ENCODE measurements at regions not wholly inside any gene's neighbourhood (a gene's known extent, or its start where the extent isn't known, plus 50 kb on each side); places are given as distances from the start of the nearest gene placed in this dataset.

DNA sequence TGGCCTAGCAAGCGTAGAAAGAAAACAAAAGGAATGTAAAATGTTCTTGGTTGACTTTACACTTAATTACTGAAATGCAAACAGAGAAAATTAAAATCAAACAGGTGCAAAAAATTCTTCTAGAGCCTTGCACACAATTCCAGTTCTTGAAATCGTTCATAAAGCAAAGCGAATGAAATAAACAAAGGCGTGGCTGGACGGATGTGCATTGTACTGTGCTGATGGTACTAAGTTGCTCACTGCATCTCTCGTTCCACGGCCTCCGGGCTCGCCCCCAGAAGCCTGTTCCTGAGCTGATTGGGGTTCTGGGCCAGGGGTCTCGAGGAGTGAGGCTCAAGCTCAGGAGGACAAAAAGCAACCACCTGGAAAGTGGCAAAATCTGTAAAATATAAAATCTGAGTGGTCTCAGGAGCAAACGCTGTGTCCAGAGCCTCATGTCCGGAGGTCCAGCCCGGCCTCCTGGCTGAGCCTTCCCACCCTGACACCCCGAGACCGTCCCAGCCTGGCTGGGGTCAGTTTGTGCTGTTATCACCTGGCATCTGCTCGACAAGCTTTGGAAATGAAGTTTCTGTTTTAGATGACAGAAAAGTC, 71.3 kb downstream of the TTLL2 start:
- no peaks in the 10 kb centered on the region for H3K27me3 ChIP-seq

DNA sequence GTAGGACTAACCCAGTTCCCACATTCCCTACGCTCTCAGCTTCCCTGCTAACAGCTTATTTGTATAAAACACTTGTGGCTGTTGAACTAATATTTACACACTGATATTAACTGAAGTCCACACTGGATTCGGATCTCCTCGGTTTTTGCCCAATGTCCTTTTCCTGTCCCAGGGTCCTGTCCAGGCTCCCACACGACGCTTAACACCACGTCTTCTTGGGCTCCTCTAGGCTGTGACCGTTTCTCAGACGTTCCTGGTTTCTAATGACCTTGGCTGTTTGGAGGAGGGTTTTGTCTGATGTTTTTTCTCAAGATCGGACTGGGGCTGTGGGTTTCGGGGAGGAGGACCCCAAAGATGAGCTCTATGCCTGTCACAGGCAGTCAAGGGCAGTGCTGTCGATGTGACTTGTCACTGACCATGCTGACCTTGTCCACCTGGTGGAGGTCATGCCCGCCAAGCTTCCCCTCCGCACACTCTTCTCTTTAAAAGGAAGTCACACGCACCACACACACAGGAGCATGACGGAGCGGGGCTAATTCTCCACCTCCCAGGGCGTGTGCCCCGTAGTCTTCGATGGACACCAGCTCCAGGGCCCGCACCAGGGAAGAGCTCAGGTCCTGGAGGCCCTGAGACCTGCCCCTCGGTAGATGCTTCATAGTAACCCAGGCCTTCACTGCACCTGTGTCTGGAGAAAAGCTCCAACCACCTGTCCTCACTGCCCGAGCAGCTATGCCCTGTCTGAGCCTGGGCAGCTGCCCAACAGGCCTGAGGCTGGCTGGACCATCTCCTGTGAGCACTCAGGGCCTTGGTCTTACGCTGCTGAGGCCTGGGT, 72.0 kb downstream of the TTLL2 start:
- no peaks in the 10 kb centered on the region for H3K9me3 ChIP-seq
- H3K4me1 ChIP-seq, result no peaks in the 10 kb centered on the region
- intact Hi-C loops (cut with DNase I; ENCODE audit: low total_unique reads), result loop anchor here (10.0 kb wide), 1 partner anchor 508 kb away; no protein-coding TSS in a partner anchor
- no peak overlapping the region for H3K4me3 ChIP-seq
- H3K27me3 ChIP-seq, result no peaks in the 10 kb centered on the region
- TF ChIP-seq, protein P1, sequence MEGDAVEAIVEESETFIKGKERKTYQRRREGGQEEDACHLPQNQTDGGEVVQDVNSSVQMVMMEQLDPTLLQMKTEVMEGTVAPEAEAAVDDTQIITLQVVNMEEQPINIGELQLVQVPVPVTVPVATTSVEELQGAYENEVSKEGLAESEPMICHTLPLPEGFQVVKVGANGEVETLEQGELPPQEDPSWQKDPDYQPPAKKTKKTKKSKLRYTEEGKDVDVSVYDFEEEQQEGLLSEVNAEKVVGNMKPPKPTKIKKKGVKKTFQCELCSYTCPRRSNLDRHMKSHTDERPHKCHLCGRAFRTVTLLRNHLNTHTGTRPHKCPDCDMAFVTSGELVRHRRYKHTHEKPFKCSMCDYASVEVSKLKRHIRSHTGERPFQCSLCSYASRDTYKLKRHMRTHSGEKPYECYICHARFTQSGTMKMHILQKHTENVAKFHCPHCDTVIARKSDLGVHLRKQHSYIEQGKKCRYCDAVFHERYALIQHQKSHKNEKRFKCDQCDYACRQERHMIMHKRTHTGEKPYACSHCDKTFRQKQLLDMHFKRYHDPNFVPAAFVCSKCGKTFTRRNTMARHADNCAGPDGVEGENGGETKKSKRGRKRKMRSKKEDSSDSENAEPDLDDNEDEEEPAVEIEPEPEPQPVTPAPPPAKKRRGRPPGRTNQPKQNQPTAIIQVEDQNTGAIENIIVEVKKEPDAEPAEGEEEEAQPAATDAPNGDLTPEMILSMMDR (IDR thresholded peaks at IDR 0.05), result no peak
- TF ChIP-seq POLR2A (IDR thresholded peaks at IDR 0.05), result no peak
- no peak overlapping the region for H3K27ac ChIP-seq
- WGBS, 2 donors, result 78 to 83% methylated on average over 22 to 23 of the region's 23 CpGs
- no peak for DNase-seq
- H3K36me3 ChIP-seq (ENCODE audit: low read depth, missing control alignments), result no peaks in the 10 kb centered on the region

More for the DNA sequence above, 71.3 kb downstream of the TTLL2 start:
- no peak for DNase-seq
- no peaks in the 10 kb centered on the region for H3K4me1 ChIP-seq
- 89 to 92% methylated on average over 15 to 16 of the region's 16 CpGs for WGBS, 2 donors
- H3K27ac ChIP-seq, result no peak overlapping the region
- TF ChIP-seq POLR2A (IDR thresholded peaks at IDR 0.05), result no peak
- TF ChIP-seq, protein P1 (IDR thresholded peaks at IDR 0.05), result no peak
- H3K9me3 ChIP-seq, result no peaks in the 10 kb centered on the region
- intact Hi-C loops (cut with DNase I; ENCODE audit: low total_unique reads), result loop anchor here (10.0 kb wide), 1 partner anchor 509 kb away; no protein-coding TSS in a partner anchor
- H3K4me3 ChIP-seq, result no peak overlapping the region
- H3K36me3 ChIP-seq (ENCODE audit: low read depth, missing control alignments), result no peaks in the 10 kb centered on the region

DNA sequence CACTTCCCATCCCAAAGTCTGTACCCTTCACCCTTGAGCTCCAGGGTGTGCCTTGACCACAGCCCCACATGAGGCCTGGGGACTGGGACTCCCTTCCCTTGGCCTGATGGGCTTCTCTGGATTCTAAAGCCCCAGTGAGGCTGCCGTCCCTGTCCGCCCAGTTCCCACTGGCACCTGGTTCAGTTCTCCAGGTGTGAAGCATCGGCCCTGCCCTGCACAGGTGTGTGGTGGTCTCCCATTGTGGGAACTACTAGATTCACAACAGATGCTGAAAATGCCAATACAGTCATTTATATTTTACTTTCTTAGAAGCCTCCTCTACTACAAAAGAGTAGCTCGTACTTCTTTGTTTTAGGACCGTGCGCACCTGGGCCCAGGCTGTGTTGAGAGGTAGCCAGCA, 72.8 kb downstream of the TTLL2 start:
- H3K27me3 ChIP-seq, result no peaks in the 10 kb centered on the region
- no peak for TF ChIP-seq POLR2A (IDR thresholded peaks at IDR 0.05)
- TF ChIP-seq, protein P1 (IDR thresholded peaks at IDR 0.05), result no peak
- H3K36me3 ChIP-seq (ENCODE audit: low read depth, missing control alignments), result no peaks in the 10 kb centered on the region
- no peak overlapping the region for H3K27ac ChIP-seq
- 91 to 92% methylated on average over 6 of the region's 6 CpGs for WGBS, 2 donors
- H3K9me3 ChIP-seq, result no peaks in the 10 kb centered on the region
- intact Hi-C loops (cut with DNase I; ENCODE audit: low total_unique reads), result loop anchor here (10.0 kb wide), 1 partner anchor 507 kb away; no protein-coding TSS in a partner anchor
- no peaks in the 10 kb centered on the region for H3K4me1 ChIP-seq
- H3K4me3 ChIP-seq, result no peak overlapping the region
- DNase-seq, result no peak

DNA sequence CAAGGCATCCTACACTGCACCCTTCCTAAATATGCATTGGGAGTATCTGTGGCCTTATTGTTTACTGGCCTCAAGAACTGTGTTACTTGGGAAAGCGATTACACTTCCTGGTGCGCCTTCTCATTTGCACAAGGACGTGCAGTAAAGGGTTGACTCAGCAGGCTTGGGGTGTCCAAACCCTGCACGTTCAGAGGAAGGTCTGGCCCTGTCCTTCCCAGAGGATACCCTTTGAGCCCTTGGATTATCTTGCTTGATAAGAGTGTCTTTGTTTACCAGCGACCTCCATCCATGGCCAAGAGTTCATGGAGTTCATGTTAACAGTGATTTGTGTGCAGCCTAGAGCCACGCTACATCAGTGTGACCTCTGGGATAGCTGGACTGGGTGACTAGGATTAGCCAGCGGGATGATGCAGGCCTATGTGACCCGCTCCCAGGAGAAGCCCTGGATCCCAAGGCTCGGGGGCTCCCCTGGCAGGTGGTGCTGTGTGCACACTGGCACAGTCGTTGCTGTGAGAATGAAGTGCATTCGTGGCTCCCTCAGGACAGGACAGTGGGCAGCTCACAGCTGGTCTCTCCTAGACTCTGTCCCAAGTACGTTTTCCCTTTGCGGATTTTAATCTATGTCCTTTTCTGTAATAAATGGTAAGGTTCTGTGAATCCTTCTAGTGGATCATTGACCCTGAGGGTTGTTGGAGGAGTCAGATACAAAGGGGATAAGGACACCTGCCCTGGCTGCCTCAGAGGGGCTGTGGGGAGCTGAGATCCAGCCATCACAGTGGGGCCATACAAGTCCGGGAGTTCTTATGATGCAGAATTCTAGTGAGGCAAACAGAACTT, 73.5 kb downstream of the TTLL2 start:
- WGBS, 2 donors, result 89 to 93% methylated on average over 13 to 14 of the region's 14 CpGs
- no peaks in the 10 kb centered on the region for H3K27me3 ChIP-seq
- no peak for TF ChIP-seq POLR2A (IDR thresholded peaks at IDR 0.05)
- TF ChIP-seq, protein P1 (IDR thresholded peaks at IDR 0.05), result no peak
- no peak overlapping the region for H3K4me3 ChIP-seq
- no peaks in the 10 kb centered on the region for H3K4me1 ChIP-seq
- no peak for DNase-seq
- no peak overlapping the region for H3K27ac ChIP-seq
- no peaks in the 10 kb centered on the region for H3K9me3 ChIP-seq
- H3K36me3 ChIP-seq (ENCODE audit: low read depth, missing control alignments), result no peaks in the 10 kb centered on the region
- intact Hi-C loops (cut with DNase I; ENCODE audit: low total_unique reads), result loop anchor here (10.0 kb wide), 1 partner anchor 506 kb away; no protein-coding TSS in a partner anchor
